Activated naive CD8-positive, alpha-beta T cell treated with anti-CD3 and anti-CD28 coated beads, Interleukin-2, amount 50 U/mL, for 24 hours (primary cell): ENCODE measurements at regions not wholly inside any gene's neighbourhood (a gene's known extent, or its start where the extent isn't known, plus 50 kb on each side); places are given as distances from the start of the nearest gene placed in this dataset.
"Not testable (repeated sequence)": the region's sequence is repeated elsewhere in the genome, so short reads cannot be mapped to it uniquely, and the experiment has no call there.

Experiments
- ATAC-seq: fragments of 150-1000 bp; cut with Tn5 transposase; one replicate; pipeline ENCODE4 v1.10.0; 2021
- DNase-seq: peaks from one replicate; pipeline ENCODE4 v3.0.0; 2021
- H3K27ac Mint-ChIP-seq: one replicate; pipeline ENCODE4 v1.8.0; 2021; ENCODE audit warnings: mild to moderate bottlenecking, mixed read lengths
- H3K27me3 Mint-ChIP-seq: one replicate; pipeline ENCODE4 v1.8.0; 2021; ENCODE audit warnings: mixed read lengths
- H3K36me3 Mint-ChIP-seq: one replicate; pipeline ENCODE4 v1.8.0; 2021; ENCODE audit warnings: low read depth, mixed read lengths
- H3K4me1 Mint-ChIP-seq: one replicate; pipeline ENCODE4 v1.8.0; 2021; ENCODE audit warnings: mixed read lengths
- H3K4me3 Mint-ChIP-seq: one replicate; pipeline ENCODE4 v1.8.0; 2021; ENCODE audit warnings: mild to moderate bottlenecking, moderate library complexity, mixed read lengths
- H3K9me3 Mint-ChIP-seq: one replicate; pipeline ENCODE4 v1.8.0; 2021; ENCODE audit warnings: mixed read lengths

DNA sequence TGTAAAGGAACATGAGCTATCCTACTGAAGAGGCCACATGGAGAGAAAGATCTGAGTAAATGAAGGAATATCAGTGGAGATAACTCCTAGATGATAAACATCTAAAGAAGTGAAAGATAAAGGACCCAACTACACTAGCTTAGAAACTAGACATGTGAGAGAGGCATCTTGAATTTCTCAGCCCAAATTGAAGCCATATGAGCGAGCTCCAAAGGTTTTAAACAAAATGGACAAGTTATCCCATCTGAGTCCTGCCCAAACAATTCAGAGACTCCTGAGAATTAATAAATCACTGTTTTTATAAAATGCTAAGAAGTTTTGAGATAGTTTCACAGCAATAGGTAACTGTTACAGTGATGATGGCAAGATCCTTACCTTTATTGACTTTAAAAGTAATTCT lies 438.9 kb downstream of the NAV3 start:
- Mint-ChIP-seq H3K27me3 (no peaks in the 10 kb centered on the region), H3K27ac (no peak overlapping the region), H3K9me3 (peaks cover 5% of the 10 kb centered on the region), H3K4me1 (no peaks in the 10 kb centered on the region), H3K4me3 (no peak overlapping the region), H3K36me3 (no peaks in the 10 kb centered on the region)
- DNase-seq (no peak), ATAC-seq (no peak)

- H3K27ac Mint-ChIP-seq = no peak overlapping the region
- H3K4me3 Mint-ChIP-seq = no peak overlapping the region
- peaks cover 5% of the 10 kb centered on the region for H3K9me3 Mint-ChIP-seq
- H3K4me1 Mint-ChIP-seq = no peaks in the 10 kb centered on the region
- no peaks in the 10 kb centered on the region for H3K27me3 Mint-ChIP-seq
- no peaks in the 10 kb centered on the region for H3K36me3 Mint-ChIP-seq
- DNase-seq (no peak), ATAC-seq (no peak)
Observed at GRCh38 chr12:78271546-78271945, 440.9 kb downstream of the NAV3 start.

GRCh38 chr12:78275886-78276285 lies 445.2 kb downstream of the NAV3 start:
- H3K4me1 Mint-ChIP-seq = no peaks in the 10 kb centered on the region
- no peak overlapping the region for H3K27ac Mint-ChIP-seq
- DNase-seq (no peak), ATAC-seq (no peak)
- H3K27me3 Mint-ChIP-seq = no peaks in the 10 kb centered on the region
- peaks cover 10% of the 10 kb centered on the region for H3K9me3 Mint-ChIP-seq
- H3K36me3 Mint-ChIP-seq = no peaks in the 10 kb centered on the region
- H3K4me3 Mint-ChIP-seq = no peak overlapping the region

DNA sequence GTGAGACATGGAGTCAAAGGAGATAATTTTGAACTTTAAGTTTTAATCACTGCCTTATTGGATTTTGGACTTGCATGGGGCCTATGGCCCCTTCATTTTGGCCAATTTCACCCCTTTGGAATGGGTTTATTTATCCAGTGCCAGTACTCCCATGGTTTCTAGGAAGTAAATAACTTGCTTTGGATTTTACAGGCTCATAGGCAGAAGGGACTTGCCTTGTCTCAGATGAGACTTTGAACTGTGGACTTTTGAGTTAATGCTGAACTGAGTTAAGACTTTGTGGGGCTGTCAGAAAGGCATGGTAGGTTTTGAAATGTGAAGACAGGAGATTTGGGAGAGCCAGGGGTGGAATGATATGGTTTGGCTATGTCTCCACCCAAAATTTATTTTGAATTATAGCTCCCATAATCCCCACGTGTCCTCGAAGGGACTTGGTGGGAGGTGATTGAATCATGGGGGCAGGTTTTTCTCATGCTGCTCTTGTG lies 448.1 kb downstream of the NAV3 start:
- DNase-seq (no peak), ATAC-seq (no peak)
- Mint-ChIP-seq H3K4me1 (no peaks in the 10 kb centered on the region), H3K36me3 (no peaks in the 10 kb centered on the region), H3K4me3 (no peak overlapping the region), H3K27me3 (no peaks in the 10 kb centered on the region), H3K9me3 (peaks cover 5% of the 10 kb centered on the region), H3K27ac (no peak overlapping the region)

DNA sequence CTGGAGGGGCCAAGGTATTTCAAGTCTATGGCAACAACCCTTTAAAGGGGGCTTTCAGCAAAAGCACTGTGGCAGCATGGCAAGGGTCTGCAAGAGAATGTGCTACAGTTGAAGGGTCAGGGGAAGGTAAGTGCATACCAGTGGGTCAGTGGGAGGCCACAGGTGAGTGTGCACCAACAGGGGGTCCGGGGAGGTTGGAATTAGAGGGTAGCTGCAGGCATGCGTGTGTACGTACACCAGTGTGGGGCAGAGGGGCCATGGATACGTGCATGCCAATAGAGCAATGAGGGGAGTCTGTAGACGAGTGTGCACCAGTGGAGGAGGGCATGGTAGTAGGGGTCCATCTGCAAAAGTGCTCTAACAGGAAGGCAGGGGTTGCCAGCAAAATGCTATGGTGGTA lies 448.9 kb downstream of the NAV3 start:
- Mint-ChIP-seq H3K27ac (no peak overlapping the region), H3K27me3 (no peaks in the 10 kb centered on the region), H3K4me3 (no peak overlapping the region), H3K4me1 (no peaks in the 10 kb centered on the region), H3K36me3 (no peaks in the 10 kb centered on the region), H3K9me3 (peaks cover 5% of the 10 kb centered on the region)
- DNase-seq (no peak), ATAC-seq (peak; percentile 10)

DNA sequence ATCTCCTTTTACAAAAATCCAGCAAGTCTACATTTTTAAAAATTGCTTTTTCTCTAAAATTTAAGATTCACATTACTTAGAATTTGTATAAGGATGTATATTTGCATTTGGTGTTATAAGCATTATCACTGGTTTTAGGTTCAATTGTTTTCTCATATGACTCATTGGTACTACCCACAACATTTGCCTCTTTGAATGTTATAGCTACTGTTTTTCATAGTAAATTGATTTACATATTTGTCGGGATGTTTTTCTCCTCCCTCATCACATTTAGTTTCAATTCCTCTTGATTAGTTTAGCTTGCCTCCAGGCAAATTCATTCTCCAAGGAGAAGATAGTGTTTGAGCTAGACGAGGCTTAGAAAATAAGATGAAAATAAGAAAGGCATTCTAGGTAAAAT lies 450.4 kb downstream of the NAV3 start:
- H3K4me1 Mint-ChIP-seq, ATAC-seq, DNase-seq, H3K27ac Mint-ChIP-seq, H3K4me3 Mint-ChIP-seq, H3K36me3 Mint-ChIP-seq, H3K9me3 Mint-ChIP-seq, H3K27me3 Mint-ChIP-seq: not testable (repeated sequence)

GRCh38 chr12:78284417-78284816 lies 453.7 kb downstream of the NAV3 start:
- Mint-ChIP-seq H3K36me3 (no peaks in the 10 kb centered on the region), H3K9me3 (peaks cover 4% of the 10 kb centered on the region), H3K4me3 (no peak overlapping the region), H3K27me3 (no peaks in the 10 kb centered on the region), H3K27ac (no peak overlapping the region), H3K4me1 (no peaks in the 10 kb centered on the region)
- no peak for DNase-seq
- no peak for ATAC-seq

DNA sequence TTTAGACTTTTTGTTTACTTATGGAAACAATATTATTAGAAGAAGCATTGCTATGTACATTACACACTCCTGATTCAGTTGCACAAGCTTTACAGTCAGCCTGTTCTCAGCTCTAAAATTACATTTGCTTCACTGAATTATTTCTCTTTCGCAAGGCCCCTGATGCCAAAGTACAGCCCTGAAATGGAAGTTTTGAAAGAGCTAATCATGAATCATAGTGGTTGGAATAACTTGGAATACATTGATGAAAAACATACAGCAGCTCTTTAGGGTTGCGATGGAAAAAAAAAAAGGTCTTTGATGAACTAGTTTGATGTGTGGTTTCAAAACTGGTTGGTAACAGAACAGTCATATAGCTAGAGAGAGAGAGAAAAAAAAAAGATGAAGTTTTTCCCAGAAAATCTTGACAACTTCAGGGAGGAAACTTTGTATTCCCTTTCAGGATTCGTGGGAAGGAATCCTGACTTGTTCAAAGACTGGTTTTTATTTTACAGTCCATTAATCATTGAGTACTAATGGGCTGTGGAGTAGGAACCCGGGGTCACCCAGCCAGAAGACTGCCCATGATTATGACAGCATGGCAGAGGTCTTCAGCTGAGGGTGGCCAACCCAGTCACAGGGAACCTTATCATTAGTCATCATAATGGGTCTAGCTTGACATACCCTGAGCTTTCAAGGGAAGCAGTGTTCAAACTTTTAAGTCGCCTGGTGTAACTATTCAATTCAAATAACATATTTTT lies 460.1 kb downstream of the NAV3 start:
- Mint-ChIP-seq H3K27ac (no peak overlapping the region), H3K36me3 (no peaks in the 10 kb centered on the region), H3K9me3 (peaks cover 13% of the 10 kb centered on the region), H3K27me3 (no peaks in the 10 kb centered on the region), H3K4me3 (no peak overlapping the region), H3K4me1 (no peaks in the 10 kb centered on the region)
- no peak for DNase-seq
- ATAC-seq = no peak

GRCh38 chr12:78293059-78293686 lies 462.5 kb downstream of the NAV3 start:
- H3K4me3 Mint-ChIP-seq = no peak overlapping the region
- H3K36me3 Mint-ChIP-seq = no peaks in the 10 kb centered on the region
- DNase-seq (no peak), ATAC-seq (no peak)
- no peak overlapping the region for H3K27ac Mint-ChIP-seq
- H3K9me3 Mint-ChIP-seq = peaks cover 13% of the 10 kb centered on the region
- H3K4me1 Mint-ChIP-seq = no peaks in the 10 kb centered on the region
- no peaks in the 10 kb centered on the region for H3K27me3 Mint-ChIP-seq

DNA sequence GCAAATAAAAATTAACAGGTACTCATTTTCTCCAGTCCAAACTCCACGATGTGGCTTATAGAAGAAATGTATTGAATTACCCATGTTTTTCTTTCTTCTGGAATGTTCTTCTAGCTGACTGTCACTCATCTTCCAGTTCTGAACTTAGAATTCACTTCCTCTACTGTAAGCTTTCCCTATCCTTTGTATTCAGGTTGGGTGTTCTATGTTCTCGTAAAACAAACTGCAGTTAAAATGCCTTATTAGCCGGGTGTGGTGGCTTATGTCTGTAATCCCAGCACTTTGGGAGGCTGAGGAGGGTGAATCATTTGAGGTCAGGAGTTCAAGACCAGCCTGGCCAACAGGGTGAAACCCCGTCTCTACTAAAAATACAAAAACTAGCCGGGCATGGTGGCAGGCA lies 470.6 kb downstream of the NAV3 start:
- H3K4me3 Mint-ChIP-seq, H3K4me1 Mint-ChIP-seq, ATAC-seq, H3K9me3 Mint-ChIP-seq, H3K36me3 Mint-ChIP-seq, DNase-seq, H3K27me3 Mint-ChIP-seq, H3K27ac Mint-ChIP-seq: not testable (repeated sequence)

DNA sequence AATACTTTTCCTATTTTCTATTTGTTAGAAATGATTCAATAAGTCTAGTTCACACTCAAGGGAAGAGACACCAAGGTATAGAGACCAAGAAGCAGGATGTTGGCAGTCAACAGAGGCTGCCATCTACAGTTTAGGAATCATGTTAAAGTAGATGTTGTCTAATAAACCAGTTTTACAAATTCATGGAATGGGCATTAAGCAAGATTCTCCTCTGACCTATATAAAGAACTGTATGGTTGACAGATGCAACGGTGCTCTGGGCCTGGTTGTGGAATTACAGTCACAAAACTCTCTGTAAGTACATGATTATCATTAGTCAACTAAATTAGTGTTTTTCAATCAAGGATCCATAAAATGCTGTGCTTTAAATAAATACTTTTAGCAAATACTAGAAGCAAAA lies 475.1 kb downstream of the NAV3 start:
- H3K27me3 Mint-ChIP-seq = no peaks in the 10 kb centered on the region
- no peak overlapping the region for H3K4me3 Mint-ChIP-seq
- no peaks in the 10 kb centered on the region for H3K36me3 Mint-ChIP-seq
- ATAC-seq (no peak), DNase-seq (no peak)
- H3K4me1 Mint-ChIP-seq = no peaks in the 10 kb centered on the region
- H3K27ac Mint-ChIP-seq = no peak overlapping the region
- peaks cover 7% of the 10 kb centered on the region for H3K9me3 Mint-ChIP-seq

- Mint-ChIP-seq H3K4me1 (no peaks in the 10 kb centered on the region), H3K36me3 (no peaks in the 10 kb centered on the region), H3K4me3 (no peak overlapping the region), H3K27me3 (no peaks in the 10 kb centered on the region), H3K9me3 (peaks cover 7% of the 10 kb centered on the region), H3K27ac (no peak overlapping the region)
- no peak for ATAC-seq
- DNase-seq = no peak
Observed at GRCh38 chr12:78306236-78306635, 475.5 kb downstream of the NAV3 start.

DNA sequence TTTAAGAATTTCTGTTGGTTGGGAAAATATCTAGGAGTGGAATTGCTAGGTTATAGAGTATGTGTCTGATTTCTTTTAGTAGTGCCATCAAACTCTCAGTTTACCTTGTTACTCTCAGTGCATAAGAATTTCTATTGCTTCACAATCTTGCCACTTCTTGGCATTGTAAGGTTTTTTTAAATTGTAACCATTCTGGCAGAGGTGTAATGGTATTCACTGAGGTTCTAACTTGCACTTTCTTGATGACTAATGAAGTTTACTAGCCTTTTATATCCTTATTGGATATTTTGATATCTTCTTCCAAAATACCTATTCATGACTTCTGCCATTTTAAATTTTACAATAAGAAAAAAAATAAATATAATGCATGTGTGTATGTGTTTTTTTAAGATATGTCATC lies 478.0 kb downstream of the NAV3 start:
- ATAC-seq = no peak
- H3K4me3 Mint-ChIP-seq = no peak overlapping the region
- DNase-seq = no peak
- no peaks in the 10 kb centered on the region for H3K27me3 Mint-ChIP-seq
- H3K4me1 Mint-ChIP-seq = no peaks in the 10 kb centered on the region
- H3K36me3 Mint-ChIP-seq = no peaks in the 10 kb centered on the region
- peaks cover 7% of the 10 kb centered on the region for H3K9me3 Mint-ChIP-seq
- no peak overlapping the region for H3K27ac Mint-ChIP-seq

DNA sequence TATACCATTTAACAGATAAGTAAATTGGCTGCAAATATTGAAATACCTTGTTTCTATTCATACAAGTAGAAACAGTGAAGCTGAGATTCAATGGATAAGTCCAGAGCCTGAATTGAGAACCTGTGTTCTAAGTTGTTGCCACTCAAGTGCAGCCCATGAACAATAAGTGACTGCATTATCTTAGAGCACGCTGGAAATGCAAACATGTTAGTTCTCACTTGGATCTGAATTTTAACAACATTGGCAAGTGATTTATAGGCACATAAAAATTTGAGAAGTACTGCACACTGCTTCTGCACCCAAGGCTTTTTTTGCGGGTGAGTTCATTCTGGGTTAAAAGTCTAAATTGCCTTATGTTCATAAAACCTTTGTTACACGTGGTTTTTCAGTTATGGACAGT lies 484.3 kb downstream of the NAV3 start:
- ATAC-seq = no peak
- Mint-ChIP-seq H3K27me3 (no peaks in the 10 kb centered on the region), H3K4me1 (no peaks in the 10 kb centered on the region), H3K36me3 (no peaks in the 10 kb centered on the region), H3K9me3 (peaks cover 10% of the 10 kb centered on the region), H3K4me3 (no peak overlapping the region), H3K27ac (no peak overlapping the region)
- DNase-seq = no peak

GRCh38 chr12:78316136-78316535 lies 485.4 kb downstream of the NAV3 start:
- ATAC-seq = no peak

More at GRCh38 chr12:78316136-78316535, 485.4 kb downstream of the NAV3 start:
- H3K9me3 Mint-ChIP-seq = peaks cover 10% of the 10 kb centered on the region
- no peak overlapping the region for H3K27ac Mint-ChIP-seq
- H3K4me3 Mint-ChIP-seq = no peak overlapping the region
- no peaks in the 10 kb centered on the region for H3K27me3 Mint-ChIP-seq
- DNase-seq = no peak
- no peaks in the 10 kb centered on the region for H3K36me3 Mint-ChIP-seq
- no peaks in the 10 kb centered on the region for H3K4me1 Mint-ChIP-seq
